ENCODE measurements at regions not wholly inside any gene's neighbourhood (a gene's known extent, or its start where the extent isn't known, plus 50 kb on each side); places are given as distances from the start of the nearest gene placed in this dataset.
"Not testable (repeated sequence)": the region's sequence is repeated elsewhere in the genome, so short reads cannot be mapped to it uniquely, and the experiment has no call there.

GRCh38 chr18:11444169-11444568 is 165.2 kb upstream of the SLC35G4 start:
- H3K27me3 Mint-ChIP-seq, ATAC-seq, H3K27ac Mint-ChIP-seq, H3K4me3 Mint-ChIP-seq, DNase-seq, H3K4me1 Mint-ChIP-seq: not testable (repeated sequence)
- peaks cover 0 to 11% of the 10 kb centered on the region in 2 donors for H3K9me3 Mint-ChIP-seq

- no peak overlapping the region for H3K27ac Mint-ChIP-seq
- peaks cover 0 to 6% of the 10 kb centered on the region in 2 donors for H3K9me3 Mint-ChIP-seq
- no peak overlapping the region for H3K4me3 Mint-ChIP-seq
- DNase-seq, result no peak
- no peaks in the 10 kb centered on the region for H3K27me3 Mint-ChIP-seq
- no peaks in the 10 kb centered on the region for H3K4me1 Mint-ChIP-seq
- ATAC-seq, result no peak
Measured at GRCh38 chr18:11437046-11437445, 172.3 kb upstream of the SLC35G4 start.

GRCh38 chr18:11432360-11432811 is 177.0 kb upstream of the SLC35G4 start:
- ATAC-seq, result no peak
- Mint-ChIP-seq H3K27me3 (no peaks in the 10 kb centered on the region), H3K27ac (no peak overlapping the region), H3K4me3 (no peak overlapping the region), H3K9me3 (peaks cover 0 to 10% of the 10 kb centered on the region in 2 donors), H3K4me1 (no peaks in the 10 kb centered on the region)
- DNase-seq, result no peak

- Mint-ChIP-seq H3K9me3 (peaks cover 0 to 4% of the 10 kb centered on the region in 2 donors), H3K27ac (no peak overlapping the region), H3K4me3 (no peak overlapping the region), H3K4me1 (no peaks in the 10 kb centered on the region), H3K27me3 (no peaks in the 10 kb centered on the region)
- DNase-seq (no peak), ATAC-seq (no peak)
Measured at GRCh38 chr18:11429876-11430275, 179.5 kb upstream of the SLC35G4 start.

- Mint-ChIP-seq H3K9me3 (peaks cover 4 to 6% of the 10 kb centered on the region in 2 donors), H3K27ac (no peak overlapping the region), H3K4me1 (no peaks in the 10 kb centered on the region), H3K27me3 (no peaks in the 10 kb centered on the region), H3K4me3 (no peak overlapping the region)
- ATAC-seq (no peak), DNase-seq (no peak)
Measured at GRCh38 chr18:11425211-11425610, 184.2 kb upstream of the SLC35G4 start.

GRCh38 chr18:11419338-11419737 is 190.1 kb upstream of the SLC35G4 start:
- Mint-ChIP-seq H3K4me1 (no peaks in the 10 kb centered on the region), H3K9me3 (peaks cover 0 to 5% of the 10 kb centered on the region in 2 donors), H3K4me3 (no peak overlapping the region), H3K27me3 (no peaks in the 10 kb centered on the region), H3K27ac (no peak overlapping the region)
- ATAC-seq (no peak), DNase-seq (no peak)

- Mint-ChIP-seq H3K4me1 (no peaks in the 10 kb centered on the region), H3K4me3 (no peak overlapping the region), H3K9me3 (no peaks in the 10 kb centered on the region), H3K27ac (no peak overlapping the region), H3K27me3 (no peaks in the 10 kb centered on the region)
- DNase-seq (no peak), ATAC-seq (no peak)
Measured at GRCh38 chr18:11412811-11413210, 196.6 kb upstream of the SLC35G4 start.

- Mint-ChIP-seq H3K4me3 (no peak overlapping the region), H3K27me3 (no peaks in the 10 kb centered on the region), H3K9me3 (no peaks in the 10 kb centered on the region), H3K27ac (no peak overlapping the region), H3K4me1 (no peaks in the 10 kb centered on the region)
- ATAC-seq (no peak), DNase-seq (no peak)
Measured at GRCh38 chr18:11411048-11411447, 198.3 kb upstream of the SLC35G4 start.

GRCh38 chr18:11408555-11409065 is 200.8 kb upstream of the SLC35G4 start:
- DNase-seq, result no peak
- no peaks in the 10 kb centered on the region for H3K27me3 Mint-ChIP-seq
- no peak overlapping the region for H3K27ac Mint-ChIP-seq
- H3K9me3 Mint-ChIP-seq, result no peaks in the 10 kb centered on the region
- no peaks in the 10 kb centered on the region for H3K4me1 Mint-ChIP-seq
- no peak overlapping the region for H3K4me3 Mint-ChIP-seq
- ATAC-seq, result no peak

GRCh38 chr18:11407940-11408339 is 201.5 kb upstream of the SLC35G4 start:
- no peak for ATAC-seq
- no peak overlapping the region for H3K27ac Mint-ChIP-seq
- no peaks in the 10 kb centered on the region for H3K9me3 Mint-ChIP-seq

GRCh38 chr18:11405804-11406203 is 203.6 kb upstream of the SLC35G4 start:
- DNase-seq (no peak), ATAC-seq (no peak)
- Mint-ChIP-seq H3K27me3 (no peaks in the 10 kb centered on the region), H3K4me1 (no peaks in the 10 kb centered on the region), H3K4me3 (no peak overlapping the region), H3K9me3 (peaks cover 0 to 5% of the 10 kb centered on the region in 2 donors), H3K27ac (no peak overlapping the region)

More at GRCh38 chr18:11407940-11408339, 201.5 kb upstream of the SLC35G4 start:
- Mint-ChIP-seq H3K27me3 (no peaks in the 10 kb centered on the region), H3K4me3 (no peak overlapping the region), H3K4me1 (no peaks in the 10 kb centered on the region)
- no peak for DNase-seq

- Mint-ChIP-seq H3K9me3 (peaks cover 0 to 7% of the 10 kb centered on the region in 2 donors), H3K27me3 (no peaks in the 10 kb centered on the region), H3K4me3 (no peak overlapping the region), H3K4me1 (no peaks in the 10 kb centered on the region), H3K27ac (no peak overlapping the region)
- DNase-seq (no peak), ATAC-seq (no peak)
Measured at GRCh38 chr18:11400703-11401102, 208.7 kb upstream of the SLC35G4 start.

GRCh38 chr18:11398625-11399024 is 210.8 kb upstream of the SLC35G4 start:
- no peak for DNase-seq
- no peak for ATAC-seq
- Mint-ChIP-seq H3K27ac (no peak overlapping the region), H3K4me3 (no peak overlapping the region), H3K4me1 (no peaks in the 10 kb centered on the region), H3K27me3 (no peaks in the 10 kb centered on the region), H3K9me3 (peaks cover 7% of the 10 kb centered on the region in 2 donors)

- no peak for ATAC-seq
- H3K9me3 Mint-ChIP-seq, result peaks cover 0 to 7% of the 10 kb centered on the region in 2 donors
- H3K4me3 Mint-ChIP-seq, result no peak overlapping the region
- H3K27ac Mint-ChIP-seq, result no peak overlapping the region
- DNase-seq, result no peak
- no peaks in the 10 kb centered on the region for H3K27me3 Mint-ChIP-seq
- no peaks in the 10 kb centered on the region for H3K4me1 Mint-ChIP-seq
Measured at GRCh38 chr18:11392980-11393885, 216.2 kb upstream of the SLC35G4 start.

- Mint-ChIP-seq H3K9me3 (peaks cover 0 to 7% of the 10 kb centered on the region in 2 donors), H3K4me1 (no peaks in the 10 kb centered on the region), H3K27me3 (no peaks in the 10 kb centered on the region), H3K4me3 (no peak overlapping the region), H3K27ac (no peak overlapping the region)
- DNase-seq (no peak), ATAC-seq (no peak)
Measured at GRCh38 chr18:11392292-11392691, 217.1 kb upstream of the SLC35G4 start.

GRCh38 chr18:11391661-11392060 is 217.7 kb upstream of the SLC35G4 start:
- H3K4me1 Mint-ChIP-seq, result no peaks in the 10 kb centered on the region
- no peaks in the 10 kb centered on the region for H3K27me3 Mint-ChIP-seq
- no peak for DNase-seq
- H3K4me3 Mint-ChIP-seq, result no peak overlapping the region
- no peak overlapping the region for H3K27ac Mint-ChIP-seq
- H3K9me3 Mint-ChIP-seq, result peaks cover 0 to 7% of the 10 kb centered on the region in 2 donors
- no peak for ATAC-seq
